ENCODE measurements at regions not wholly inside any gene's neighbourhood (a gene's known extent, or its start where the extent isn't known, plus 50 kb on each side); places are given as distances from the start of the nearest gene placed in this dataset.

- no peak for FAIRE-seq
- Histone ChIP-seq H3K4me3 (no peak overlapping the region), H3K4me1 (no peaks in the 10 kb centered on the region), H3K27ac (no peak overlapping the region), H3K9me3 (no peaks in the 10 kb centered on the region), H3K4me2 (no peak overlapping the region)
- POLR2A ChIA-PET: no interaction called here
- no peak for TF ChIP-seq CBX2 (IDR thresholded peaks at IDR 0.05; ENCODE audit: borderline replicate concordance, low read depth)
- TF ChIP-seq MYC (IDR thresholded peaks at IDR 0.05; ENCODE audit: borderline replicate concordance, low read length): no peak
- TF ChIP-seq MAFK (IDR thresholded peaks at IDR 0.05; ENCODE audit: partially characterized antibody): no peak
- no peak for TF ChIP-seq HOXB5 (CRISPR knock-in tag; IDR thresholded peaks at IDR 0.05)
- TF ChIP-seq BHLHE40 (IDR thresholded peaks at IDR 0.05; ENCODE audit: low read depth, low read length): no peak
- no peak for TF ChIP-seq JUN (IDR thresholded peaks at IDR 0.05)
- TF ChIP-seq CHD2 (IDR thresholded peaks at IDR 0.05; ENCODE audit: low read length, partially characterized antibody): no peak
- no peak for TF ChIP-seq NFE2L2 (conservative IDR thresholded peaks at IDR 0.05; ENCODE audit: low read length)
- no peak for TF ChIP-seq SMC3 (IDR thresholded peaks at IDR 0.05)
- no peak for TF ChIP-seq MAZ (IDR thresholded peaks at IDR 0.05; ENCODE audit: borderline replicate concordance, low read depth, low read length)
- no peak for TF ChIP-seq ZNF302 (CRISPR knock-in tag; IDR thresholded peaks at IDR 0.05)
- WGBS (ENCODE audit: missing lambda C conversion rate): 18% methylated on average over 4 of the region's 4 CpGs
- DNase-seq (ENCODE audit: low read depth in 1 of 2, low spot score in 1 of 2): no peak
- ATAC-seq: no peak
- CTCF ChIA-PET: interaction anchor here (0.6 kb wide), 1 partner anchor 12 kb away, joined by 3 read pairs; no protein-coding TSS in a partner anchor
Measured at GRCh38 chr10:50972591-50972990, 87.2 kb upstream of the A1CF start.

GRCh38 chr10:50981385-50981784 is 92.9 kb upstream of the PRKG1 start:
- Histone ChIP-seq H3K27ac (no peak overlapping the region), H3K4me1 (no peaks in the 10 kb centered on the region), H3K9me3 (no peaks in the 10 kb centered on the region), H3K4me2 (no peak overlapping the region), H3K4me3 (no peak overlapping the region)
- no peak for ATAC-seq
- POLR2A ChIA-PET: no interaction called here
- CTCF ChIA-PET: interaction anchor here (0.6 to 1.5 kb wide), 3 partner anchors 82 to 1135 kb away, joined by 3 to 4 read pairs (median 3); no protein-coding TSS in a partner anchor
- FAIRE-seq: no peak
- DNase-seq (ENCODE audit: low read depth in 1 of 2, low spot score in 1 of 2): no peak
- TF ChIP-seq POLR2A (IDR thresholded peaks at IDR 0.05; ENCODE audit: low read length) (no peak), NFE2L2 (conservative IDR thresholded peaks at IDR 0.05; ENCODE audit: low read length) (no peak), POLR2AphosphoS2 (conservative IDR thresholded peaks at IDR 0.05; ENCODE audit: low read length) (no peak), NR3C1 (IDR thresholded peaks at IDR 0.05) (no peak), USF2 (IDR thresholded peaks at IDR 0.05) (no peak), ZSCAN20 (CRISPR knock-in tag; IDR thresholded peaks at IDR 0.05) (no peak), HOXA7 (CRISPR knock-in tag; IDR thresholded peaks at IDR 0.05) (no peak)

- POLR2A ChIA-PET: no interaction called here
- no peaks in the 10 kb centered on the region for H3K4me1 ChIP-seq
- FAIRE-seq: no peak
- H3K27ac ChIP-seq: no peak overlapping the region
- no peaks in the 10 kb centered on the region for H3K9me3 ChIP-seq
- 38% methylated on average over 1 of the region's 1 CpG for WGBS (ENCODE audit: missing lambda C conversion rate)
- TF ChIP-seq USF2 (IDR thresholded peaks at IDR 0.05) (no peak), SREBF2 (IDR thresholded peaks at IDR 0.05) (no peak), RARB (CRISPR knock-in tag; IDR thresholded peaks at IDR 0.05) (no peak), POLR2AphosphoS2 (conservative IDR thresholded peaks at IDR 0.05; ENCODE audit: low read length) (no peak), HMGXB4 (CRISPR knock-in tag; IDR thresholded peaks at IDR 0.05; ENCODE audit: borderline replicate concordance) (no peak), RNF2 (IDR thresholded peaks at IDR 0.05; ENCODE audit: borderline replicate concordance, low read depth) (no peak), CEBPB (IDR thresholded peaks at IDR 0.05) (no peak), NPAS2 (CRISPR knock-in tag; IDR thresholded peaks at IDR 0.05; ENCODE audit: borderline replicate concordance) (no peak), ZFP36 (IDR thresholded peaks at IDR 0.05; ENCODE audit: borderline replicate concordance, partially characterized antibody) (no peak), EP300 (IDR thresholded peaks at IDR 0.05) (no peak), RCOR1 (IDR thresholded peaks at IDR 0.05; ENCODE audit: low read depth, low read length) (no peak), CHD2 (IDR thresholded peaks at IDR 0.05; ENCODE audit: low read length, partially characterized antibody) (no peak), FOSB (CRISPR knock-in tag; IDR thresholded peaks at IDR 0.05) (no peak), HOXB5 (CRISPR knock-in tag; IDR thresholded peaks at IDR 0.05) (no peak)
- H3K4me3 ChIP-seq: no peak overlapping the region
- DNase-seq (ENCODE audit: low read depth in 1 of 2, low spot score in 1 of 2): no peak
- H3K4me2 ChIP-seq: no peak overlapping the region
- no peak for ATAC-seq
- CTCF ChIA-PET: interaction anchor here (0.6 to 1.5 kb wide), 3 partner anchors 81 to 1135 kb away, joined by 3 to 4 read pairs (median 3); no protein-coding TSS in a partner anchor
Measured at GRCh38 chr10:50981904-50982303, 92.4 kb upstream of the PRKG1 start.

Data from A549 (cell line).